Activated T-helper 1 cell treated with Interleukin-2 at 50 U/mL for 16 hours (primary cell): ENCODE measurements at regions not wholly inside any gene's neighbourhood (a gene's known extent, or its start where the extent isn't known, plus 50 kb on each side); places are given as distances from the start of the nearest gene placed in this dataset.

Experiments used
- DNase-seq: peaks from one replicate; pipeline ENCODE4 v3.0.0-alpha.2; 2020; ENCODE audit warnings: low read depth

DNA sequence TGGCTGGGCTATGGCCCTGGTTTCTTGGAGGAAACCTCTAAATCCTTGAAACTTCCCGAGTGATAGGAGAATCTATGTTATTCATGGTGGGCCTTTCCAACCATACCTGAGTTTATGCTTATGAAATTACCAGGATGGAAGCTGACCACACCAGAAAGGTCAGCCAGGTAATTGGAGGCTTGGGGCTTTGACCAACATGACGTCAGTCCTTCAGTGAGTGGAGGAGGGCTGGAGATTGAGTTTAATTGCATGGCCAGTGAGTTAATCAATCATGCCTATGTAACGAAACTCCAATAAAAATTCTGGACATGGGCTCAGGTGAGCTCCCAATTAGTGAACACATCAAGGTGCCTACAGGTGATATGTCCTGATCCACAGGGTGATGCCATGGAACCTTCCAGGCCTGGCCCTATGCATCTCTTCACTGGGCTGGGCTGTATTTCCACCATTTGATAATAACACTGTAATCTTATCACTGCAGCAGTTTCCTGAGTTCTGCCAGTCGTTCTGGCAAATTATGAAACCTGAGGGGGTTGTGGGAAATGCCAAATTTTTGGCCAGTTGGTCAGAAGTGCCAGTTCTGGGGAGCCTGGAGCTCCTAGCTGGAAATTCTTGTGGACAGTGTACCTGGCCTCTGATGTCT, 106.5 kb downstream of the CDH26 start:
- DNase-seq = no peak

DNA sequence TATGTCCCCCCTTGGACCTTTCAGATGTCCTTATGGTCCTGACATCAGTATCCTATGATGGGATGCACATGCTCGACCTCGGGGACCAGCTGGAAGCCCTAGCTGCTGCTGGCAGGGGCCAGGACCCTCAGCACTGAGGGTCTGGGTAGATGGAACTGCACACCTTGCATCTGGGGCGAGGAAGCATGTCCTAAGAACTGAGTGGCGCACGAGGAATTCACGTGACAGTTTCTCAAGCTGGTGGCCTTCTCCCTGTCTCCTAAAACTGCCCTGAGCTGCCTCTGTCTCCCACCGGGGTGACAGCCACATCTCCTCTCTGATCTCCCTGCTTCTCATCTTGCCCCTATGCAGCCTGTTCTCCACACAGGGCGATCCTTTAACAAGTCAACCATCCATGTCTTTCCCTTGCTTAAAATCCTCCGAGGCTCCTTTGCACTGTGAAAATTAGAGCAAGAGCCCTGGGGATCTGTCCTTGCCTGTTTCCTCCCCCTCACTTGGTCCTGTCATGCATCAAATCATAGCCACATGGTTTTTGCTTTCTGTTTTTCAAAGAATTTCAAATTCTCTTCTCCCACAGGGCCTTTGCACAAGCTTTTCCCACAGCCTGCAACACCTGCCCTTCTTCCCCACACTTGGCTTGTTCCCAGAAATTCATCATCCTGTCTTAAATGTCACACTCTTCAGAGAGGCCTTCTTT, 107.7 kb downstream of the CDH26 start:
- DNase-seq = no peak

DNA sequence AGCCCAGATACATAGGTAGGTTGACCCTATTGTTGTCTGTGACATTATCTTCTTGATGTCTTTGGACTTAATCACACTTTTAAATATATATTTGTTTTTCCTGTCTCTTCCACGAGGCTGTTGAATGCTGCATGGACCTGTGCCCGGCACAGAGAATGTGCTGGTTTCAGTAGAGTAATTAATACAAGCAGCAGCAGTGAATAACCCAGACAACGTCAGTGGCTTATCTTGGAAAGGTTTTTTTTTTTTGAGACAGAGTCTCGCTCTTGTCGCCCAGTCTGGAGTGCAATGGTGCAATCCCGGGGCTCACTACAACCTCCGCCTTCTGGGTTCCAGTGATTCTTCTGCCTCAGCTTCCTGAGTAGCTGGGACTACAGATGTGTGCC, 108.2 kb downstream of the CDH26 start:
- DNase-seq = no peak

DNA sequence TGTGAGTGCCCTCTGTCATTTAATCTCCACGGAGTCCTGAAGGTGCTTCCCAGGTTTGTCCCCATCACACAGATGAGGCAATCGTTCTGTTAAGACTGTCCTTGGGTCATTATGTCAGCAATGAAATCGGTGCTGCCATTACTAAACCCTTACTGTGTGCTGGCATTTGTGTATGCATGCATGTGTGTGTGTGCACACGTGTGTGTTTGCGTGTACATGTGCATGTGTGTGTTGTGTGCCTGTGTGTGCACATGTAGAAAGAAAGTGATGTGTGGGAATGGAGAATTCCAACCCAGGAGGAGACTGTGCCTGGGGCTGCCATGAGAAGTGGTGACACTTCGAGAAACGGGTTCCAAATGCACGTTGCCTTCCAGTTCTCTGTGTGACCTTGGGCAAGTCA, 110.3 kb downstream of the CDH26 start:
- DNase-seq = no peak

- no peak for DNase-seq
Observed at GRCh38 chr20:60069656-60070055, 111.4 kb downstream of the CDH26 start.

DNA sequence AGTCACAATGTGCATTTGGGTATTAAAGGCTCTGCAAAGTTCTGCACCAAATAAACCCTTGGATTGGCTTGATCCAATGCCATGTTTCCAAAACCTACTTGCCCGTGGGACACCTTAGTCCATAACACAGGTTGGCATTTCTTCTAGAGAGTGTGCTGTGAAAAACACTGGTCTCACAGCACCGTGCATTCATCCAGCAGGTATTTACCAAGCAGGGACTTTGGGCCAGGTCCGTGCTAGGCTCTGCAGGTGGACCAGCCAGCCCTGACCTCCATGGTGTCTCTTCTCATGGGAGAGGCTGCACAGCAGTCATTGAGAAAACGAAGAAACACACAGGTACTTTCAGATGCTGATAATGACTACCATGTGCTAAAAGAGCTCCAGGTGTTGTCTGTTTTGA, 112.6 kb downstream of the CDH26 start:
- no peak for DNase-seq

GRCh38 chr20:60071965-60072364, 113.7 kb downstream of the CDH26 start:
- DNase-seq = no peak

- no peak for DNase-seq
Observed at GRCh38 chr20:60073086-60073485, 114.9 kb downstream of the CDH26 start.

- DNase-seq = no peak
Observed at GRCh38 chr20:60073504-60073903, 115.3 kb downstream of the CDH26 start.

DNA sequence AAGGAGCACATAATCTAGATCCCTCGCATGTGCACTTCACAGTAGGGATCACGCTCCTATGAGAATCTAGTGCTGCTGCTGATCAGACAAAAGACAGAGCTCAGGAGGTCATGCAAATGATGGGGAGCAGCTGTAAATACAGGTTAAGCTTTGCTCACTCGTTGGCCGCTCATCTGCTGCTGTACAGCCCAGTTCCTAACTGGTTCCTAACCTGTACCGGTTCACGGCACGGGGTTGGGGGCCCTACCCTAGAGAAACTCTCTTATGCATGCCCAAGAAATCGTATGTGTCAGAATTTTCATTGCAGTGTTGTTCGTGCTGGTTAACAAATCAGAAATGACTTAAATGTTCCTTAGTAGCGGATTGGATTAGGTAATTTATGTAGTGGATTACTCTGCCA, 116.1 kb downstream of the CDH26 start:
- DNase-seq = no peak

- DNase-seq = no peak
Observed at GRCh38 chr20:60078351-60079250, 120.4 kb downstream of the CDH26 start.

DNA sequence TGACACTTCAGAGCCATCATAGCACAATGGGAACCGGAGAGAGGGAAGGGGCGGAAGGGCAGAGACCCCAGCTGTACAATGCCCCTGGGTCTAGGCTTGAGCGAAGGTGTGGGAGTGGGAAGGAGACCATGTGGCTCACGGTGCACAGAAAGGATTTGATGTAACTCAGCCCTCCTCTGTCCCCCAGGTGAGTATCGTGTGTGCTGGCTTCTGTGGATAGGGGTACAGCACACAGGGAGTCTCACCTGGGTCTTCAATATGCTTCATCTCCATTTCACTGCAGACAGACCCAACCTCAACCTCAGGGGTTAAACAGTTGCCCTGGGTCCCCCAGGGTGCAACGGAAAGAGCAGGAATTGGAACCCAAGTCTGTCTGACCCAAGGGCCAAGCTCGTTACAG, 122.2 kb downstream of the CDH26 start:
- no peak for DNase-seq

- no peak for DNase-seq
Observed at GRCh38 chr20:60085551-60086132, 127.4 kb downstream of the CDH26 start.

- no peak for DNase-seq
Observed at GRCh38 chr20:60086821-60087562, 128.8 kb downstream of the CDH26 start.

GRCh38 chr20:60087563-60088105, 129.4 kb downstream of the CDH26 start:
- no peak for DNase-seq

DNA sequence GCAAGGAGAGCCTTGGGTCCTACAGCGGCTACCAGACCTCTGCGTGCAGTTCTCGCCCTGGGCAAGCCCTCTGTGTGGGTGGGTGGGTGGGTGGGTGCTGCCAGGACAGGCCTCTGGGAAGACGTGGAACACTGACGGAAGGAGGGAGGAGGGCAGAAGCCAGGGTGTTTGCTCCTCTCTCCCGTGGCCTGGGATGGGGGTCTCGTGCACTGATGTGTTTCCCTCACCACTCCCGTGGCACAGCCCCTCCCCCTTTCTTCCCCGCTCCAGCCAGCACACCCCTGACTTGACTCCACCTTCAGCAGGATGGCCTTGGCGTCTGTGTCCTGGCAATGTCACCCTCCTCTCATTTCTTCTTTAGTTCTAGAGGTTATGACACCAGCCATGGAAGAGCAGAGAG, 130.0 kb downstream of the CDH26 start:
- DNase-seq = no peak

- no peak for DNase-seq
Observed at GRCh38 chr20:60090631-60091030, 132.4 kb downstream of the CDH26 start.

DNA sequence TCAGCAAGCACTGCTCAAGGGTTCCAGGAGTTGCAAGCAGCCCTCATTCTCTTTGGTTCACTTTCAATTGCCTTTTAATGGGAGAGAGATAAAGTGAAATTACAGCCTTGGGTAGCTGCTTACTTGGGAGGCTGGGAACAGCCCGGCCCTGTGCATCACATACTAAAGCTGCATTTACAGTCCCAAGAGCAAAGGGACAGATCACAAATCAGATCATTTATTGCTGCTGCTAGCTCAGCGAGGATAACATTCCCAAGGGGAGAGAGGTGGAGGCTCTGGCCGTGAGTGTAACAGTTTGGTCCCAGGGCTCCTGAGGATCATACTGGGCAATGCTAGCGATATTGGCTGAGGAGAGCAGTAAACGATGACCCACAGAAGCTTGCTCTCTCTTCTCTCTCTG, 133.1 kb downstream of the CDH26 start:
- DNase-seq = no peak

DNA sequence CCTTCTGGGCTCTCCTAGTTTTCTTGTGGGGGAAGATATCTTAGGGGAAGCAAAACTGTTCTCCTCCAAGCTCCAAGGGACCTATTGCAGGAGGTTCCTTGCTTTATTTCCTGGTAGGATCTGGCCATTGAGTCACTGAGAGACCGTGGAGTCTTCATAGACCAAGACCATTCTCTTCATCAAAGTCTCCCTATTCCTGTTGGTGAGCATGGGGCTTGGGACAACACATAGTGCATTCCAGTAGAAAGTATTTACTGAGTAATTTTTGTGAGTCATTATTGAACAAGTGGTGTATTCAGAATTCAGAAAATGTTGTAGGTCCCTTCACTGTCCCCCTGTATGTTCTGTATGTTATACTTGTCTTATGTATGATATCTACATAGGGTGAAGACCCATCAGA, 133.6 kb downstream of the CDH26 start:
- no peak for DNase-seq

GRCh38 chr20:60092729-60093128, 134.5 kb downstream of the CDH26 start:
- DNase-seq = no peak

DNA sequence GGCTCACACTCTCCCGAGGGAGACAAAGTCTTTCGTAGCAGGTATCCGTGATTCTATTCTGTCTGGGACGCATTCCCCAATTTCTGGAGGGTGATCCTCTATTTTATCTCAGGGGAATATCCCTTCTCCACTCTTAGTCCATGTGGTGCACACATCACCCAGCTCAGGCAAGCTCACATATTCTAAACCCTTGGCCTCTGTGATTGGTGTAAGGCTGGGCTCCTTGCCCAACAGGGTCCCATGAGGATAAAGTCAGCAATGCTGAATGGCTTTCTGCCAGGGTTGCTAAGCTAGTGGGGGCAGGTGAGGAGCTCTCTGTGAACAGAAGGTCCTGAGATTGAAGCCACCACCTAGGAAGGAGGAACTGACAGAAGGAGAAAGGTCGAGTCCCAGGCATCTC, 137.2 kb downstream of the CDH26 start:
- DNase-seq = no peak

GRCh38 chr20:60096166-60096565, 137.9 kb downstream of the CDH26 start:
- no peak for DNase-seq
